ENCODE measurements at regions not wholly inside any gene's neighbourhood (a gene's known extent, or its start where the extent isn't known, plus 50 kb on each side); places are given as distances from the start of the nearest gene placed in this dataset.
"Not testable (repeated sequence)": the region's sequence is repeated elsewhere in the genome, so short reads cannot be mapped to it uniquely, and the experiment has no call there.

- no peak overlapping the region for H3K4me2 ChIP-seq (ENCODE audit: control insufficient read depth, extremely low read depth, insufficient read depth, low read depth, low read length)
- DNase-seq (ENCODE audit: low read depth, low spot score) (no peak), FAIRE-seq (no peak)
- no peaks in the 10 kb centered on the region for H3K4me1 ChIP-seq (ENCODE audit: control insufficient read depth, extremely low read depth, insufficient read depth, low read length)
- peaks cover 1% of the 10 kb centered on the region for H3K9me3 ChIP-seq (ENCODE audit: control insufficient read depth, low read depth, low read length)
- no peaks in the 10 kb centered on the region for H3K9me1 ChIP-seq (ENCODE audit: control insufficient read depth, extremely low read depth, insufficient read depth, low read length)
- H3K27me3 ChIP-seq (ENCODE audit: control insufficient read depth, extremely low read depth, insufficient read depth, low read length): no peaks in the 10 kb centered on the region
- no peaks in the 10 kb centered on the region for H4K20me1 ChIP-seq (ENCODE audit: control insufficient read depth, extremely low read depth, insufficient read depth, low read length)
- H3K9ac ChIP-seq (ENCODE audit: control insufficient read depth, extremely low read depth, insufficient read depth, low read length): no peak overlapping the region
- dilution Hi-C loops (cut with MboI; ENCODE audit: extremely low pct_ligation_motif_present, low sequenced_read_pairs): no loop called here
- no peak overlapping the region for H3K4me3 ChIP-seq (ENCODE audit: control insufficient read depth in 2 of 3, extremely low read depth in 1 of 3, insufficient read depth in 2 of 3, low read depth in 1 of 3, low read length in 3 of 3)
- TF ChIP-seq, protein P1, sequence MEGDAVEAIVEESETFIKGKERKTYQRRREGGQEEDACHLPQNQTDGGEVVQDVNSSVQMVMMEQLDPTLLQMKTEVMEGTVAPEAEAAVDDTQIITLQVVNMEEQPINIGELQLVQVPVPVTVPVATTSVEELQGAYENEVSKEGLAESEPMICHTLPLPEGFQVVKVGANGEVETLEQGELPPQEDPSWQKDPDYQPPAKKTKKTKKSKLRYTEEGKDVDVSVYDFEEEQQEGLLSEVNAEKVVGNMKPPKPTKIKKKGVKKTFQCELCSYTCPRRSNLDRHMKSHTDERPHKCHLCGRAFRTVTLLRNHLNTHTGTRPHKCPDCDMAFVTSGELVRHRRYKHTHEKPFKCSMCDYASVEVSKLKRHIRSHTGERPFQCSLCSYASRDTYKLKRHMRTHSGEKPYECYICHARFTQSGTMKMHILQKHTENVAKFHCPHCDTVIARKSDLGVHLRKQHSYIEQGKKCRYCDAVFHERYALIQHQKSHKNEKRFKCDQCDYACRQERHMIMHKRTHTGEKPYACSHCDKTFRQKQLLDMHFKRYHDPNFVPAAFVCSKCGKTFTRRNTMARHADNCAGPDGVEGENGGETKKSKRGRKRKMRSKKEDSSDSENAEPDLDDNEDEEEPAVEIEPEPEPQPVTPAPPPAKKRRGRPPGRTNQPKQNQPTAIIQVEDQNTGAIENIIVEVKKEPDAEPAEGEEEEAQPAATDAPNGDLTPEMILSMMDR (optimal IDR thresholded peaks at IDR 0.05 in 1 of 3, IDR thresholded peaks at IDR 0.05 in 1 of 3, conservative IDR thresholded peaks at IDR 0.05 in 1 of 3; ENCODE audit: extremely low read depth in 1 of 3, insufficient read depth in 2 of 3, low read length in 3 of 3): no peak
- no peak for TF ChIP-seq EZH2 (IDR thresholded peaks at IDR 0.05; ENCODE audit: low read length)
- no peaks in the 10 kb centered on the region for H3K36me3 ChIP-seq (ENCODE audit: control insufficient read depth in 2 of 2, extremely low read depth in 1 of 2, insufficient read depth in 2 of 2, low read length in 2 of 2)
- no peak overlapping the region for H2AFZ ChIP-seq (ENCODE audit: control insufficient read depth, low read length)
- H3K27ac ChIP-seq (ENCODE audit: control insufficient read depth, insufficient read depth, low read length): no peak overlapping the region
- no peaks in the 10 kb centered on the region for H3K79me2 ChIP-seq (ENCODE audit: control insufficient read depth, insufficient read depth, low read length)
These were observed 1009.1 kb upstream of the USP15 start for GRCh38 chr12:61251076-61251475.

DNA sequence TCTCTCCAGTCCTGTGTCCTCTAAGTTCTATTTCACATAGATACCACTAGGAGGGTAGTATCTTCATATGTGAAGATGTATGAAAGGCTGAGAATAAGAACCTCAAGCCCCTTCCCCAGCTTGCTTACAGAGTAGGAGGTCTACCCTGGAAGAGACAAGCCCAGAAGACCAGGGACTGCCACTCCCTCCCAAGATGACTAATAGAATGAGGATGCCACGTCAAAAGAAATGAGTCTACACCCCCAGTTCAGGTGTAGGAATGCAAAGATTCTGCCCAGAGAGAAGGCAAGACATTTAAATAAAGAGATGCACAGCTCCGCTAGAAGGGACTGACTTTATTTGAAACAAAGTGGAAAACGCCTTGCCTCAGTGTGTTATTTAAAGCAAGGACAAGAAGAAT, 1006.0 kb upstream of the USP15 start:
- no peak overlapping the region for H3K4me3 ChIP-seq (ENCODE audit: control insufficient read depth in 2 of 3, extremely low read depth in 1 of 3, insufficient read depth in 2 of 3, low read depth in 1 of 3, low read length in 3 of 3)
- no peaks in the 10 kb centered on the region for H3K9me1 ChIP-seq (ENCODE audit: control insufficient read depth, extremely low read depth, insufficient read depth, low read length)
- H3K9ac ChIP-seq (ENCODE audit: control insufficient read depth, extremely low read depth, insufficient read depth, low read length): no peak overlapping the region
- H3K9me3 ChIP-seq (ENCODE audit: control insufficient read depth, low read depth, low read length): peaks cover 1% of the 10 kb centered on the region
- H3K79me2 ChIP-seq (ENCODE audit: control insufficient read depth, insufficient read depth, low read length): no peaks in the 10 kb centered on the region
- no peak overlapping the region for H3K4me2 ChIP-seq (ENCODE audit: control insufficient read depth, extremely low read depth, insufficient read depth, low read depth, low read length)
- dilution Hi-C loops (cut with MboI; ENCODE audit: extremely low pct_ligation_motif_present, low sequenced_read_pairs): no loop called here
- H3K4me1 ChIP-seq (ENCODE audit: control insufficient read depth, extremely low read depth, insufficient read depth, low read length): no peaks in the 10 kb centered on the region
- no peaks in the 10 kb centered on the region for H3K36me3 ChIP-seq (ENCODE audit: control insufficient read depth in 2 of 2, extremely low read depth in 1 of 2, insufficient read depth in 2 of 2, low read length in 2 of 2)
- no peak for DNase-seq (ENCODE audit: low read depth, low spot score)
- no peaks in the 10 kb centered on the region for H3K27me3 ChIP-seq (ENCODE audit: control insufficient read depth, extremely low read depth, insufficient read depth, low read length)
- no peaks in the 10 kb centered on the region for H4K20me1 ChIP-seq (ENCODE audit: control insufficient read depth, extremely low read depth, insufficient read depth, low read length)
- FAIRE-seq: no peak
- H3K27ac ChIP-seq (ENCODE audit: control insufficient read depth, insufficient read depth, low read length): no peak overlapping the region
- no peak overlapping the region for H2AFZ ChIP-seq (ENCODE audit: control insufficient read depth, low read length)
- TF ChIP-seq EZH2 (IDR thresholded peaks at IDR 0.05; ENCODE audit: low read length): no peak
- TF ChIP-seq, protein P1 (optimal IDR thresholded peaks at IDR 0.05 in 1 of 3, IDR thresholded peaks at IDR 0.05 in 1 of 3, conservative IDR thresholded peaks at IDR 0.05 in 1 of 3; ENCODE audit: extremely low read depth in 1 of 3, insufficient read depth in 2 of 3, low read length in 3 of 3): no peak

DNA sequence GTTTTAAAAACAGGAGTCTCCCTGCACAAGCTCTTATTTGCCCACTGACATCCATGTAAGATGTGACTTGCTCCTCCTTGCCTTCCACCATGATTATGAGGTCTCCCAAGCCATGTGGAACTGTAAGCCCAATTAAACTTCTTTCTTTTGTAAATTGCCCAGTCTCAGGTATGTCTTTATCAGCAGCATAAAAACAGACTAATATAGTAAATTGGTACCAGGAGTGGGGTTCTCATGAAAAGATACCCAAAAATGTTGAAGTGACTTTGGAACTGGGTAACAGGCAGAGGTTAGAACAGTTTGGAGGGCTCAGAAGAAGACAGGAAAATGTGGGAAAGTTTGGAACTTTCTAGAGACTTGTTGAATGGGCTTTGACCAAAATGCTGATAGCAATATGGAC, 995.9 kb upstream of the USP15 start:
- H2AFZ ChIP-seq (ENCODE audit: control insufficient read depth, low read length); dilution Hi-C loops (cut with MboI; ENCODE audit: extremely low pct_ligation_motif_present, low sequenced_read_pairs): not testable (repeated sequence)

More for the DNA sequence above, 995.9 kb upstream of the USP15 start:
- H3K9ac ChIP-seq (ENCODE audit: control insufficient read depth, extremely low read depth, insufficient read depth, low read length); DNase-seq (ENCODE audit: low read depth, low spot score); H3K4me3 ChIP-seq (ENCODE audit: control insufficient read depth in 2 of 3, extremely low read depth in 1 of 3, insufficient read depth in 2 of 3, low read depth in 1 of 3, low read length in 3 of 3); H4K20me1 ChIP-seq (ENCODE audit: control insufficient read depth, extremely low read depth, insufficient read depth, low read length); H3K4me2 ChIP-seq (ENCODE audit: control insufficient read depth, extremely low read depth, insufficient read depth, low read depth, low read length); H3K4me1 ChIP-seq (ENCODE audit: control insufficient read depth, extremely low read depth, insufficient read depth, low read length); H3K36me3 ChIP-seq (ENCODE audit: control insufficient read depth in 2 of 2, extremely low read depth in 1 of 2, insufficient read depth in 2 of 2, low read length in 2 of 2); H3K27me3 ChIP-seq (ENCODE audit: control insufficient read depth, extremely low read depth, insufficient read depth, low read length); H3K9me1 ChIP-seq (ENCODE audit: control insufficient read depth, extremely low read depth, insufficient read depth, low read length); H3K79me2 ChIP-seq (ENCODE audit: control insufficient read depth, insufficient read depth, low read length); H3K27ac ChIP-seq (ENCODE audit: control insufficient read depth, insufficient read depth, low read length); FAIRE-seq; H3K9me3 ChIP-seq (ENCODE audit: control insufficient read depth, low read depth, low read length): not testable (repeated sequence)
